Esophagus muscularis mucosa (tissue), 4 donors: ENCODE measurements at regions not wholly inside any gene's neighbourhood (a gene's known extent, or its start where the extent isn't known, plus 50 kb on each side); places are given as distances from the start of the nearest gene placed in this dataset.

Source experiments
- CTCF ChIP-seq, 3 experiments: fragments of 200-600 bp in 2 of 3; fragments of 450-650 bp in 1 of 3; sonication (generic) in 2 of 3; IDR thresholded peaks; one replicate each; pipeline ENCODE4 v1.5.1; 2017 to 2019; ENCODE audit warnings: antibody characterized with exemption in 3 of 3, mild to moderate bottlenecking in 2 of 3, moderate library complexity in 1 of 3
- EP300 ChIP-seq: sonication (generic); formaldehyde crosslinking; IDR thresholded peaks from one replicate; pipeline ENCODE4 v1.6.1; 2017; ENCODE audit warnings: antibody characterized with exemption
- POLR2A ChIP-seq: fragments of 450-650 bp; IDR thresholded peaks from one replicate; pipeline ENCODE4 v1.6.1; 2017; ENCODE audit warnings: antibody characterized with exemption, moderate library complexity, mild to moderate bottlenecking, low read depth
- POLR2AphosphoS5 ChIP-seq, 2 donors: sonication (generic); formaldehyde crosslinking; IDR thresholded peaks; one replicate each; pipeline ENCODE4 v1.6.1; 2017; ENCODE audit warnings: antibody characterized with exemption in 2 of 2

GRCh38 chr12:84397846-84398245, 514.8 kb downstream of the SLC6A15 start:
- no peak for TF ChIP-seq POLR2A
- no peak for TF ChIP-seq CTCF (IDR thresholded peaks at IDR 0.05)
- no peak for TF ChIP-seq POLR2AphosphoS5 (IDR thresholded peaks at IDR 0.05)
- TF ChIP-seq EP300: no peak
